ENCODE measurements at regions not wholly inside any gene's neighbourhood (a gene's known extent, or its start where the extent isn't known, plus 50 kb on each side); places are given as distances from the start of the nearest gene placed in this dataset.
"Not testable (repeated sequence)": the region's sequence is repeated elsewhere in the genome, so short reads cannot be mapped to it uniquely, and the experiment has no call there.

GRCh38 chr7:142698429-142698828 lies 50.8 kb upstream of the PRSS1 start:
- DNase-seq (ENCODE audit: low spot score): no peak

GRCh38 chr7:142697270-142697669 lies 52.0 kb upstream of the PRSS1 start:
- no peak for DNase-seq (ENCODE audit: low spot score)

GRCh38 chr7:142696456-142697179 lies 52.7 kb upstream of the PRSS1 start:
- no peak for DNase-seq (ENCODE audit: low spot score)

GRCh38 chr7:142693911-142694310 lies 55.4 kb upstream of the PRSS1 start:
- DNase-seq (ENCODE audit: low spot score): no peak

GRCh38 chr7:142690554-142691182 lies 58.6 kb upstream of the PRSS1 start:
- DNase-seq (ENCODE audit: low spot score): no peak

GRCh38 chr7:142689439-142690120 lies 59.7 kb upstream of the PRSS1 start:
- DNase-seq (ENCODE audit: low spot score): no peak

GRCh38 chr7:142685877-142686508 lies 63.3 kb upstream of the PRSS1 start:
- DNase-seq (ENCODE audit: low spot score): no peak

- DNase-seq (ENCODE audit: low spot score): no peak
These were observed 67.8 kb upstream of the PRSS1 start for GRCh38 chr7:142681314-142682092.

- no peak for DNase-seq (ENCODE audit: low spot score)
These were observed 77.8 kb upstream of the PRSS1 start for GRCh38 chr7:142671506-142671905.

- no peak for DNase-seq (ENCODE audit: low spot score)
These were observed 78.8 kb upstream of the PRSS1 start for GRCh38 chr7:142670511-142670910.

- no peak for DNase-seq (ENCODE audit: low spot score)
These were observed 80.1 kb upstream of the PRSS1 start for GRCh38 chr7:142669074-142669654.

- peak; percentile 44 for DNase-seq (ENCODE audit: low spot score)
These were observed 80.8 kb upstream of the PRSS1 start for GRCh38 chr7:142668495-142668894.

GRCh38 chr7:142657376-142657775 lies 91.9 kb upstream of the PRSS1 start:
- DNase-seq (ENCODE audit: low spot score): no peak

GRCh38 chr7:142654398-142654797 lies 94.9 kb upstream of the PRSS1 start:
- no peak for DNase-seq (ENCODE audit: low spot score)

- DNase-seq (ENCODE audit: low spot score): no peak
These were observed 101.5 kb upstream of the PRSS1 start for GRCh38 chr7:142647749-142648148.

- DNase-seq (ENCODE audit: low spot score): no peak
These were observed 102.7 kb upstream of the PRSS1 start for GRCh38 chr7:142646386-142647140.

GRCh38 chr7:142645777-142646176 lies 103.5 kb upstream of the PRSS1 start:
- DNase-seq (ENCODE audit: low spot score): no peak

- no peak for DNase-seq (ENCODE audit: low spot score)
These were observed 107.0 kb upstream of the PRSS1 start for GRCh38 chr7:142642316-142642715.

- not testable (repeated sequence) for DNase-seq (ENCODE audit: low spot score)
These were observed 108.0 kb upstream of the PRSS1 start for GRCh38 chr7:142641252-142641651.

GRCh38 chr7:142638581-142638980 lies 110.7 kb upstream of the PRSS1 start:
- no peak for DNase-seq (ENCODE audit: low spot score)

GRCh38 chr7:142637240-142637639 lies 112.0 kb upstream of the PRSS1 start:
- DNase-seq (ENCODE audit: low spot score): no peak

All from Ammon's horn (tissue), 1 donor.